HEK293T (cell line): ENCODE measurements at regions not wholly inside any gene's neighbourhood (a gene's known extent, or its start where the extent isn't known, plus 50 kb on each side); places are given as distances from the start of the nearest gene placed in this dataset.

Experiments used
- ARNT ChIP-seq: fragments of 450-650 bp; IDR thresholded peaks from 2 replicates; pipeline ENCODE4 v1.6.1; 2017; ENCODE audit warnings: mild to moderate bottlenecking
- CTBP1 ChIP-seq: fragments of 450-650 bp; IDR thresholded peaks from 2 replicates; pipeline ENCODE4 v1.6.1; 2016; ENCODE audit warnings: borderline replicate concordance
- FOXK2 ChIP-seq: fragments of 450-650 bp; IDR thresholded peaks from 2 replicates; pipeline ENCODE4 v1.6.1; 2016; ENCODE audit warnings: mild to moderate bottlenecking
- FOXM1 ChIP-seq: fragments of 450-650 bp; IDR thresholded peaks from 2 replicates; pipeline ENCODE4 v1.6.1; 2017; ENCODE audit warnings: mild to moderate bottlenecking, borderline replicate concordance
- HDGF ChIP-seq: fragments of 450-650 bp; IDR thresholded peaks from 2 replicates; pipeline ENCODE4 v1.6.1; 2017; ENCODE audit warnings: antibody characterized with exemption, borderline replicate concordance
- SP1 ChIP-seq: fragments of 450-650 bp; IDR thresholded peaks from 2 replicates; pipeline ENCODE4 v1.6.1; 2017
- SUZ12 ChIP-seq: fragments of 450-650 bp; IDR thresholded peaks from 2 replicates; pipeline ENCODE4 v1.6.1; 2016; ENCODE audit warnings: mild to moderate bottlenecking
- TARDBP ChIP-seq: fragments of 450-650 bp; IDR thresholded peaks from 2 replicates; pipeline ENCODE4 v1.6.1; 2016
- TF ChIP-seq, protein P1 (sequence below): fragments of 450-650 bp; IDR thresholded peaks from 2 replicates; pipeline ENCODE4 v1.6.1; 2016

DNA sequence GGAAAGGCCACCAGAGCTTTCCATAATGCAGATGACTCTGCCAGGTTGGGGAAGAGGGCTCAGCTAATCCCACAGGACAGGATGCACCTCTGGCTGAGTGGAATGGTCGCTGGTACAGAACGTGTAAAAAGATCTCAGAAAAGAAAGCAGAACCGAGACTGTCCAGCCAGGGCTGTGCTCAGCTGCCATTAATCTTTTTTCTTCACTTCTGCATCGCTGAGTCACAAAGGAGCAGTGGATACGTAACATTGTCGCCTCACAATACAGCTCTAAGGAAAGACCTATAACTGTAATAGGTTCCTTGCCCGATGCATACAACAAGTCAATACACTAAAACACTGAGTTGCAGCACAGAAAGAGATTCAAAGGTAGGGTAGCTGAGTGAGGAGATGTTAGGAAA, 354.2 kb downstream of the EN1 start:
- TF ChIP-seq FOXM1, result no peak
- TF ChIP-seq FOXK2, result no peak
- TF ChIP-seq SUZ12, result no peak
- TF ChIP-seq, protein P1, sequence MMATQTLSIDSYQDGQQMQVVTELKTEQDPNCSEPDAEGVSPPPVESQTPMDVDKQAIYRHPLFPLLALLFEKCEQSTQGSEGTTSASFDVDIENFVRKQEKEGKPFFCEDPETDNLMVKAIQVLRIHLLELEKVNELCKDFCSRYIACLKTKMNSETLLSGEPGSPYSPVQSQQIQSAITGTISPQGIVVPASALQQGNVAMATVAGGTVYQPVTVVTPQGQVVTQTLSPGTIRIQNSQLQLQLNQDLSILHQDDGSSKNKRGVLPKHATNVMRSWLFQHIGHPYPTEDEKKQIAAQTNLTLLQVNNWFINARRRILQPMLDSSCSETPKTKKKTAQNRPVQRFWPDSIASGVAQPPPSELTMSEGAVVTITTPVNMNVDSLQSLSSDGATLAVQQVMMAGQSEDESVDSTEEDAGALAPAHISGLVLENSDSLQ, result no peak
- TF ChIP-seq ARNT, result no peak
- TF ChIP-seq TARDBP, result no peak
- no peak for TF ChIP-seq SP1
- TF ChIP-seq CTBP1, result no peak
- TF ChIP-seq HDGF, result no peak
